GM18907 (cell line): ENCODE measurements at regions not wholly inside any gene's neighbourhood (a gene's known extent, or its start where the extent isn't known, plus 50 kb on each side); places are given as distances from the start of the nearest gene placed in this dataset.
"Not testable (repeated sequence)": the region's sequence is repeated elsewhere in the genome, so short reads cannot be mapped to it uniquely, and the experiment has no call there.

Experiments used
- ATAC-seq: cut with Tn5 transposase; IDR thresholded peaks from one replicate; pipeline ENCODE4 v1.9.1; 2021; ENCODE audit warnings: mild to moderate bottlenecking, moderate library complexity; ENCODE audit not compliant: unreplicated experiment

DNA sequence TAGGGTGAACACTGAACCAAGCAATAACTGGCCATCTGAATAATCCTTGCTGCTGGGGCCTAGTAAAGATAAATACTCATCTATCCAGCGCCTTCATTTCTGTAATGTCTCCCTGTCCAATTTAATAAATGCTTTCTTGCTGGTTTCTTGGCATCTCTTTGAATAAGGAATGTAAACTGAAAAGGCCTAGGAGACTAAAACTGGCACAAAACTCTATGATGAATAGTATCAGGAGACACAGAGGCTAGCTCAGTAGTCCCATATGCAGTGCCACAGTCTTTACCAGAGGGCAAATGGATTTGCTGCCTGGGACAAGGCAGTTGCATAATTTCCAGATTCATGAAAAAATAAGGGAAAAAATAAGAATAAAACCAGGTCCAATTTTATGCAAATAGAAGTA, 324.4 kb downstream of the CENPW start:
- no peak for ATAC-seq

DNA sequence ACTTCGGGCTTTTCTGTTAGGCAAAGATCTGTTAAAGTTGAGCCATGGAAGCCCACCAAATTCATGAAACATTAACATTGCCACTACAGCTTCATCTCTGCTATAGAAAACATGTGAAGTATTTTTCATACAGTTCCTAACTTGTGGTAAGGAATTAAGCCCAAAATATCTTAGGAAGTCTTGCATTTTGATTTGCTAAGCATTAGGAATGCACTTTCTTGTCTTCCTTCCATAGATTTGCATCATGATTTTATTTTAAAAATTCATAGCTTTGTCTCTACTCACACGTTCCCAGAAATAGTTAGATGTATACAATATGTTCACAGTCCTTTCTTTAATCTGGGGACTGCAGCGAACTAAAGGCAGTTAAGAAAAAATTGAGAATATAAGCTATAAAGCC, 325.6 kb downstream of the CENPW start:
- ATAC-seq: no peak

GRCh38 chr6:126667071-126667470, 327.2 kb downstream of the CENPW start:
- no peak for ATAC-seq

- no peak for ATAC-seq
Observed at GRCh38 chr6:126667728-126668127, 327.8 kb downstream of the CENPW start.

GRCh38 chr6:126672649-126673048, 332.7 kb downstream of the CENPW start:
- peak; percentile 93 for ATAC-seq

DNA sequence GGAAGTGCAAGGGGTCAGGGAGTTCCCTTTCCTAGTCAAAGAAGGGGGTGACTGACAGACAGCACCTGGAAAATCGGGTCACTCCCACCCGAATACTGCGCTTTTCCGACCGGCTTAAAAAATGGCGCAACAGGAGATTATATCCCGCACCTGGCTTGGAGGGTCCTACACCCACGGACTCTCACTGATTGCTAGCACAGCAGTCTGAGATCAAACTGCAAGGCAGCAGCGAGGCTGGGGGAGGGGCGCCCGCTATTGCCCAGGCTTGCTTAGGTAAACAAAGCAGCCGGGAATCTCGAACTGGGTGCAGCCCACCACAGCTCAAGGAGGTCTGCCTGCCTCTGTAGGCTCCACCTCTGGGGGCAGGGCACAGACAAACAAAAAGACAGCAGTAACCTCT, 333.8 kb downstream of the CENPW start:
- ATAC-seq: not testable (repeated sequence)

DNA sequence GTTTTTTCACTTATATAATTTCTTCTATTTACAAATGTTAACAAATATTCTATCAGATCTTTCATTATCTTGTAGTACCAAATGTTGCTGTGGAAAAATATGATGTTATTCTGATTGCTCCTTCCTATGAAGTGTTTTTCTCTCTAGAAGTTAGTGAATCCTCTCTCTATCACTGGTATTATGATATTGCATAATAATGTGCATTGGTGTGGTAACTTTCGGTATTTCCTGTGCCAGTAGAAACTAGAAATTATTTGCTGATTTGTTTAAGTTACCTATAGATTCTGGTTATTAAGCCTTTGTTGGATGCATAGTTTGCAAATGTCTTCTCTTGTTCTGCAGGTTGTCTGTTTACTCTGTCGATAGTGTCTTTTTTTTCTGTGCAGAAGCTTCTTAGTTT, 342.5 kb downstream of the CENPW start:
- no peak for ATAC-seq

- ATAC-seq: no peak
Observed at GRCh38 chr6:126685182-126685581, 345.3 kb downstream of the CENPW start.

DNA sequence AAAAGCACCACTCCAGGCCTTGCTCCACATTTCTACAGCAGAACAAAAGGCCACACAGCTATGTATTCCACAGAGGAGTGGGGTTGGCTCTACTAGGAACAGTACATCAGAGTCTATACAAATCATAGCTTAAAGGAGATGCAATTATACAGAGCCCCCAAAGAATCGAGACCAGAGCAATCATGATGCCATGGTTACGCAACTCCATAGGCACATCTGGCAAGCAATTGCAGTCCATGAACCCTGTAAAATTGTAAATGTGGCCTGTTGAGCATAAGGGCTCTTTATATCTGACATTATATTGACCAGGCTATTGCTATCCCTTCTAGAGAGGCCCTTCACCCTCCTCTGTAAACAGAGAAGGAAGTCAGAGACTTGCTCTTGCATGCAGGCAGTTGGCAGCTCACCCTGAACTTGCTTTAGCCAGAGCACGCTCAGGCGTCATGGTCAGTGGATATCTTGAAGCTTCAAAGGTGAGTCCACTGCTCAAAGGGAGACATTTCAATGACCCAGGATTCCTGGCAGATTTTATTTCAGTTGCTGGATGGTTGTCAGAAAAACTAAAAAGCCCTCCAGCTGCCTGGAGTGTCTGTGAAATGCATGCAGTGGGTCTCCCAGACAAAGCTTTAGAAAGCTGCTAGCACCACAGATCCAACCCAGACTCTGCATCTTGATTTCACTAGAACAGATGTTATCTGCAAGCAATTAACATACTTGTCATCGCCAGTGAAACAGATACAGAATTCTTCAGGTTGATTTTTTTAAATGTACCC, 357.2 kb downstream of the CENPW start:
- ATAC-seq: no peak

DNA sequence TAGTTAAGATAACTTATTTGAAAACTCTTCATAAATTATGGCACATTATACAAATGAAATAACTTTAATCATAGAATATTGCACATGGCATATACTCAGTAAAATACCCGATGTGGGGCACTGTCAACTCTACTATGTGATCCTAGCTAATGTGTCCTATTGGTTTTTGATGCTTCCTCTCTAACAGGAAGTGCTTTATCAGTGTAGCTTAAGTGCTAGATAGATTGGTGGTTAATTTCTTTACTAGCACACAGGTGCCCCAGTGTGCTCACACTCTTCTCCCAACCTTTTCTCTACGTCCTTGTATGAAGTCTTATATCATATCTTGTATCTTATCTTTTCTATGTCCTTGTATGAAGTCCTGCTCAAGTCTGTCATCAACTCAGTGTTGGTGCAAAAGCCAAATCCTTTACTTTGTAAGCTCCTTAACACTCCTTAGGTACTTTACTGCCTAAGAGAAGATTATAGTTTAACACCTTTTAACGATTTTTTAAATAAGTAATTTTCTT, 358.9 kb downstream of the CENPW start:
- no peak for ATAC-seq

GRCh38 chr6:126701676-126702560, 362.0 kb downstream of the CENPW start:
- no peak for ATAC-seq

- no peak for ATAC-seq
Observed at GRCh38 chr6:126716032-126716431, 376.1 kb downstream of the CENPW start.

DNA sequence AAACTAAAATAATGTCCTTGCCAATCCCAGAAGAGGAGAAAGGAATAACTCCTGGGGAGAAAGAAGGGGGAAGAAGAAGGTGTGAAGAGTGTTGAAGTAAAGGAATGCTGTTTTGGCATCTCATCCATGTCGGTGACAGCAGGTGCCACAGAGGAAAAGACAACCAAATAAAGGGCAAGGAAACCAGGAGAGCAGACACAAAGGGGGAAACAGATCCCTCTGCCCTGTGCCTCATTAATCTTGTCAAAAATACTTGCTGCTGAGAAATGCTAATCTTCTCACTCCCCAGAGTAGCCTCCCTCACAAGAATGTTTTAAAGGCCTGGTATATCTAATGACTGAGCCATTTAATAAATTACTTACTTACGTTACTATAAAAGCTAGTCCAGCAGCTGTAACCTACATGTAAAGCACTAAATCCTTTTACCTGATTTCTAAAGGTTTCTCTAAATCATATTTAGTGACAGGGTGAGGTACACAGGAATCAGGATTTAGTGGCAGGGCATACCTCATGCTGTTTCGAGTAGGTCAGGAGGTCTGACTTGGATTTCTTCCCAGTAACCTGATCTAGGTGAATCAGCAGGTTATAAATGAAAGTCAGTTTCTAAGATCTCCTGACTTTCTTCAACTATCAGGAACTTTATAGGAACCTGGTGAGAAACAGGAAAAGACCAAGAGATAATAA, 377.1 kb downstream of the CENPW start:
- ATAC-seq: no peak

- peak; percentile 89 for ATAC-seq
Observed at GRCh38 chr6:126718600-126719327, 378.8 kb downstream of the CENPW start.

- ATAC-seq: no peak
Observed at GRCh38 chr6:126720304-126720703, 380.4 kb downstream of the CENPW start.

GRCh38 chr6:126721581-126722160, 381.8 kb downstream of the CENPW start:
- ATAC-seq: no peak

- no peak for ATAC-seq
Observed at GRCh38 chr6:126722411-126722810, 382.5 kb downstream of the CENPW start.

DNA sequence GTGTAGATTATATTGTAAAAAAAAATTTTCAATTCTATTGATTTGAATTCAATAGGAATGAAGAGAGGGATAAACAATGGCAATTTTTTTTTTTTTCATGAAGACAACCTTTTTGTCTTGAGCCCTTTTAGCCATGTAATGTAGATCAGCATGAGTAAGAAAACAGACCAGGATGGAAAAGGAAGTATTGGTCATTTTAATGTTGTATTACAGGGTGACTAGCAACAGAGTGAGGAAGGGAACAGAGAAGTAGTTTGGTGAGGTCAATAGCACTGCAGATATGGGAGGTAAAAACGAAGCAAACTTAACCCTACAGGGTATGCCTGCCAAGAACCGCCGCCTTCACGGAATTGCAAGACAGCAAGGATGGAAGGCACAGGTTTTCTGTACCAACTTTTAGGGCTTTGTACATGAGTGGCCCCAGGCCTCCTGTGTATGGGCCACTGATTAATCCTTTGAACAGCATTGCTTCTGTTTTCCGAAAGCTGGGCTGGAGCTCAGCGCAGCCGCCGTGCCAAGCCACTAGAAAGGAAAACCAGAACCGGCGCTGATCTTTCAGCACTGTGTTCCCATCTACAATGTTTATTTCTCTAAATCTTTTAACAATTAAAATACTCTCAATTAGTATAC, 383.7 kb downstream of the CENPW start:
- ATAC-seq: no peak

GRCh38 chr6:126724821-126725220, 384.9 kb downstream of the CENPW start:
- ATAC-seq: no peak

DNA sequence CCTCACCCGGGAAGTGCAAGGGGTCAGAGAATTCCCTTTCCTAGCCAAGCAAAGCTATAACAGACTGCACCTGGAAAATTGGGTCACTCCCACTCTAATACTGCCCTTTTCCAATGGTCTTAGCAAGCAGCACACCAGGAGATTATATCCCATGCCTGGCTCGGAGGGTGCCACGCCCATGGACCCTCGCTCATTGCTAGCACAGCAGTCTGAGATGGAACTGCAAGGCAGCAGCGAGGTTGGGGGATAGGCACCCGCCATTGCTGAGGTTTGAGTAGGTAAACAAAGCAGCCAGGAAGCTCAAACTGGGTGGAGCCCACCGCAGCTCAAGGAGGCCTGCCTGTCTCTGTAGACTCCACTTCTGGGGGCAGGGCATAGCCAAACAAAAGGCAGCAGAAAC, 386.5 kb downstream of the CENPW start:
- ATAC-seq: not testable (repeated sequence)
